ENCODE measurements at regions not wholly inside any gene's neighbourhood (a gene's known extent, or its start where the extent isn't known, plus 50 kb on each side); places are given as distances from the start of the nearest gene placed in this dataset.

DNA sequence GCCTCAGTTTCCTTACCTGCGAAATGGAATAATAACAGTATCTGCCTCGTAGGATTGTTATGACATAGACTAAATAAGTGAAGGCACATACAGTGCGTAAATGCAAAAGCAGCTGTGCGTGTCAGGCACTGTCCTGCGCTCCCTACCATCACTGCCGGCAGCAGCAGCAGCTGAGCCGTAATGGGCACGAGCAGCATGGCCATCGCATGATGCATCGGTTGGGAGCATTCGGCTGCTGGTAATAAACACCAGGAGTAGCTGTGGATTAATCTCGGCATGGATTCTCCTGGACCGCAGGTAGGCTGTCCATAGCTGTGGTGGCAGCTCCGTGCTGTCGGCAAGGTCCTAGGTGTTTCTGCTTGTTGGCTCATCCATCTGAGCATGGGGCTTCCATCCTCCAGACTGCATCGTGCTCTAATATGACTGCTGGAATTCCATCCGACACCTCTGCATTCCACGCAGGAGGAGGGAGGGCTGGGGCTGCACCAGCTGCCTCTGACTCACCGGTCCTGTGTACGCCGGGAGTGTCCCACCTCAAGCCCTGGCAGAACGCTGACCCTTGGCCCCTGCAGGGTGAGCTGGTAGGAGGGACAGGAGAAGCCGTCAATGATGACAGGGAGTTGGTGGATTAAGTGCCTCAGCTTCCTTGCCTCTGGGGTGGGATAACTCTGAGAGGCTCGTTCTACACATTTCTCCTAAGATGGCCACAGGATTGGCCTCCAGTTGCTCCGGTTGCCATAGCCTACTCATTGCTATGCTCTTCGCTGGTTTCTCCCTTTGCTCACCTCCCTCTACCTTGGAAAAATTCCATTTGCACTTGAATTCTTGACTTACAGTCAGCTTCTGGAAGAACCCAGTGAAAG, 100.9 kb upstream of the PMEPA1 start:
- no peak for TF ChIP-seq EZH2phosphoT487 (IDR thresholded peaks at IDR 0.05; ENCODE audit: unreplicated experiment)
- TF ChIP-seq, protein P1, sequence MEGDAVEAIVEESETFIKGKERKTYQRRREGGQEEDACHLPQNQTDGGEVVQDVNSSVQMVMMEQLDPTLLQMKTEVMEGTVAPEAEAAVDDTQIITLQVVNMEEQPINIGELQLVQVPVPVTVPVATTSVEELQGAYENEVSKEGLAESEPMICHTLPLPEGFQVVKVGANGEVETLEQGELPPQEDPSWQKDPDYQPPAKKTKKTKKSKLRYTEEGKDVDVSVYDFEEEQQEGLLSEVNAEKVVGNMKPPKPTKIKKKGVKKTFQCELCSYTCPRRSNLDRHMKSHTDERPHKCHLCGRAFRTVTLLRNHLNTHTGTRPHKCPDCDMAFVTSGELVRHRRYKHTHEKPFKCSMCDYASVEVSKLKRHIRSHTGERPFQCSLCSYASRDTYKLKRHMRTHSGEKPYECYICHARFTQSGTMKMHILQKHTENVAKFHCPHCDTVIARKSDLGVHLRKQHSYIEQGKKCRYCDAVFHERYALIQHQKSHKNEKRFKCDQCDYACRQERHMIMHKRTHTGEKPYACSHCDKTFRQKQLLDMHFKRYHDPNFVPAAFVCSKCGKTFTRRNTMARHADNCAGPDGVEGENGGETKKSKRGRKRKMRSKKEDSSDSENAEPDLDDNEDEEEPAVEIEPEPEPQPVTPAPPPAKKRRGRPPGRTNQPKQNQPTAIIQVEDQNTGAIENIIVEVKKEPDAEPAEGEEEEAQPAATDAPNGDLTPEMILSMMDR (conservative IDR thresholded peaks at IDR 0.05; ENCODE audit: low read depth in 2 of 2) = no peak
- no peak for TF ChIP-seq POLR2AphosphoS5 (IDR thresholded peaks at IDR 0.05; ENCODE audit: low read depth)
- TF ChIP-seq, protein P2, sequence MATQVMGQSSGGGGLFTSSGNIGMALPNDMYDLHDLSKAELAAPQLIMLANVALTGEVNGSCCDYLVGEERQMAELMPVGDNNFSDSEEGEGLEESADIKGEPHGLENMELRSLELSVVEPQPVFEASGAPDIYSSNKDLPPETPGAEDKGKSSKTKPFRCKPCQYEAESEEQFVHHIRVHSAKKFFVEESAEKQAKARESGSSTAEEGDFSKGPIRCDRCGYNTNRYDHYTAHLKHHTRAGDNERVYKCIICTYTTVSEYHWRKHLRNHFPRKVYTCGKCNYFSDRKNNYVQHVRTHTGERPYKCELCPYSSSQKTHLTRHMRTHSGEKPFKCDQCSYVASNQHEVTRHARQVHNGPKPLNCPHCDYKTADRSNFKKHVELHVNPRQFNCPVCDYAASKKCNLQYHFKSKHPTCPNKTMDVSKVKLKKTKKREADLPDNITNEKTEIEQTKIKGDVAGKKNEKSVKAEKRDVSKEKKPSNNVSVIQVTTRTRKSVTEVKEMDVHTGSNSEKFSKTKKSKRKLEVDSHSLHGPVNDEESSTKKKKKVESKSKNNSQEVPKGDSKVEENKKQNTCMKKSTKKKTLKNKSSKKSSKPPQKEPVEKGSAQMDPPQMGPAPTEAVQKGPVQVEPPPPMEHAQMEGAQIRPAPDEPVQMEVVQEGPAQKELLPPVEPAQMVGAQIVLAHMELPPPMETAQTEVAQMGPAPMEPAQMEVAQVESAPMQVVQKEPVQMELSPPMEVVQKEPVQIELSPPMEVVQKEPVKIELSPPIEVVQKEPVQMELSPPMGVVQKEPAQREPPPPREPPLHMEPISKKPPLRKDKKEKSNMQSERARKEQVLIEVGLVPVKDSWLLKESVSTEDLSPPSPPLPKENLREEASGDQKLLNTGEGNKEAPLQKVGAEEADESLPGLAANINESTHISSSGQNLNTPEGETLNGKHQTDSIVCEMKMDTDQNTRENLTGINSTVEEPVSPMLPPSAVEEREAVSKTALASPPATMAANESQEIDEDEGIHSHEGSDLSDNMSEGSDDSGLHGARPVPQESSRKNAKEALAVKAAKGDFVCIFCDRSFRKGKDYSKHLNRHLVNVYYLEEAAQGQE (IDR thresholded peaks at IDR 0.05; ENCODE audit: unreplicated experiment) = no peak
- TF ChIP-seq CREB1 (CRISPR knock-in tag; IDR thresholded peaks at IDR 0.05; ENCODE audit: low read depth) = no peak
- TF ChIP-seq, protein P3, sequence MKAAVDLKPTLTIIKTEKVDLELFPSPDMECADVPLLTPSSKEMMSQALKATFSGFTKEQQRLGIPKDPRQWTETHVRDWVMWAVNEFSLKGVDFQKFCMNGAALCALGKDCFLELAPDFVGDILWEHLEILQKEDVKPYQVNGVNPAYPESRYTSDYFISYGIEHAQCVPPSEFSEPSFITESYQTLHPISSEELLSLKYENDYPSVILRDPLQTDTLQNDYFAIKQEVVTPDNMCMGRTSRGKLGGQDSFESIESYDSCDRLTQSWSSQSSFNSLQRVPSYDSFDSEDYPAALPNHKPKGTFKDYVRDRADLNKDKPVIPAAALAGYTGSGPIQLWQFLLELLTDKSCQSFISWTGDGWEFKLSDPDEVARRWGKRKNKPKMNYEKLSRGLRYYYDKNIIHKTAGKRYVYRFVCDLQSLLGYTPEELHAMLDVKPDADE (IDR thresholded peaks at IDR 0.05) = no peak
- TF ChIP-seq JUNB (IDR thresholded peaks at IDR 0.05; ENCODE audit: unreplicated experiment) = no peak
- no peak for TF ChIP-seq EZH2 (IDR thresholded peaks at IDR 0.05; ENCODE audit: low read depth, unreplicated experiment)
